Neural cell (in vitro differentiated cells): ENCODE measurements at regions not wholly inside any gene's neighbourhood (a gene's known extent, or its start where the extent isn't known, plus 50 kb on each side); places are given as distances from the start of the nearest gene placed in this dataset.
A peak's percentile ranks its signal among the peaks of the same experiment; 100 is the strongest.

ENCODE experiments used
- H2AFZ ChIP-seq: fragments of 200-600, 300-800 bp; sonication (generic), shearing (Covaris generic); 2 replicates; pipeline ENCODE4 v1.6.0; 2014; ENCODE audit warnings: low read depth, mild to moderate bottlenecking, antibody characterized with exemption, low read length, moderate library complexity
- H3F3A ChIP-seq: fragments of 200-600 bp; shearing (Covaris generic); 2 replicates; pipeline ENCODE4 v1.6.1; 2016; ENCODE audit warnings: mild to moderate bottlenecking, moderate library complexity, mixed read lengths, antibody characterized with exemption, low read length; ENCODE audit not compliant: insufficient read depth, poor library complexity, severe bottlenecking
- H3K27ac ChIP-seq: fragments of 200-600, 300-800 bp; sonication (generic), shearing (Covaris generic); 2 replicates; pipeline ENCODE4 v1.5.1; 2014; ENCODE audit warnings: mild to moderate bottlenecking, low read length, moderate library complexity
- H3K27me3 ChIP-seq: fragments of 300-800, 200-600 bp; sonication (generic), shearing (Covaris generic); 2 replicates; pipeline ENCODE4 v1.6.0; 2014; ENCODE audit warnings: mild to moderate bottlenecking, low read depth, low read length, moderate library complexity; ENCODE audit not compliant: insufficient read depth
- H3K36me3 ChIP-seq: fragments of 300-800, 200-600 bp; sonication (generic), shearing (Covaris generic); 2 replicates; pipeline ENCODE4 v1.5.1; 2014; ENCODE audit warnings: mild to moderate bottlenecking, antibody characterized with exemption, low read length, moderate library complexity; ENCODE audit not compliant: insufficient read depth
- H3K4me2 ChIP-seq: fragments of 300-800, 200-600 bp; sonication (generic), shearing (Covaris generic); 2 replicates; pipeline ENCODE4 v1.6.0; 2014; ENCODE audit warnings: mild to moderate bottlenecking, low read length
- H3K4me3 ChIP-seq: fragments of 300-800, 200-600 bp; sonication (generic), shearing (Covaris generic); 2 replicates; pipeline ENCODE4 v1.5.1; 2014; ENCODE audit warnings: mild to moderate bottlenecking, low read length, moderate library complexity
- H3K79me2 ChIP-seq: fragments of 200-600 bp; shearing (Covaris generic); replicated peaks from 2 replicates; pipeline ENCODE4 v1.6.0; 2014; ENCODE audit warnings: mild to moderate bottlenecking, low read length, moderate library complexity; ENCODE audit not compliant: insufficient read depth
- H3K9ac ChIP-seq: fragments of 300-800, 200-600 bp; sonication (generic), shearing (Covaris generic); 2 replicates; pipeline ENCODE4 v1.6.1; 2016; ENCODE audit warnings: mild to moderate bottlenecking, low read length, mixed read lengths
- H3K9me2 ChIP-seq: fragments of 200-600 bp; shearing (Covaris generic); 2 replicates; pipeline ENCODE4 v1.6.1; 2016; ENCODE audit warnings: mild to moderate bottlenecking, low read length, mixed read lengths; ENCODE audit not compliant: insufficient read depth
- H3K9me3 ChIP-seq: fragments of 200-600, 300-800 bp; sonication (generic), shearing (Covaris generic); 2 replicates; pipeline ENCODE4 v1.6.1; 2016; ENCODE audit warnings: mild to moderate bottlenecking, mixed run types, low read length, moderate library complexity, mixed read lengths
- H4K20me1 ChIP-seq: fragments of 200-600 bp; shearing (Covaris generic); 2 replicates; pipeline ENCODE4 v1.6.1; 2016; ENCODE audit warnings: mild to moderate bottlenecking, mixed run types; ENCODE audit not compliant: insufficient read depth
- CTCF ChIP-seq: fragments of 450-650 bp; IDR thresholded peaks from 2 replicates; pipeline ENCODE4 v1.5.1; 2014; ENCODE audit warnings: antibody characterized with exemption, mild to moderate bottlenecking, moderate library complexity; ENCODE audit not compliant: poor library complexity, severe bottlenecking
- EP300 ChIP-seq: fragments of 450-650 bp; conservative IDR thresholded peaks from 2 replicates; pipeline ENCODE4 v1.6.1; 2014; ENCODE audit warnings: antibody characterized with exemption, mild to moderate bottlenecking, moderate library complexity; ENCODE audit not compliant: poor library complexity, severe bottlenecking
- EZH2 ChIP-seq: fragments of 200-600, 300-800 bp; shearing (Covaris generic), sonication (generic); IDR thresholded peaks from 2 replicates; pipeline ENCODE4 v1.6.1; 2014; ENCODE audit warnings: antibody characterized with exemption, low read length, borderline replicate concordance, mild to moderate bottlenecking; ENCODE audit not compliant: insufficient read depth, poor library complexity, severe bottlenecking
- MXI1 ChIP-seq: fragments of 450-650 bp; conservative IDR thresholded peaks from 2 replicates; pipeline ENCODE4 v1.6.1; 2014; ENCODE audit warnings: antibody characterized with exemption, mild to moderate bottlenecking; ENCODE audit not compliant: poor library complexity, severe bottlenecking
- POLR2AphosphoS5 ChIP-seq: IDR thresholded peaks from 2 replicates; pipeline ENCODE4 v1.6.1; 2012
- RAD21 ChIP-seq: fragments of 450-650 bp; conservative IDR thresholded peaks from 2 replicates; pipeline ENCODE4 v1.6.1; 2014; ENCODE audit warnings: antibody characterized with exemption, mild to moderate bottlenecking, moderate library complexity
- REST ChIP-seq: IDR thresholded peaks from 2 replicates; pipeline ENCODE4 v1.6.1; 2012; ENCODE audit warnings: borderline replicate concordance
- SMC3 ChIP-seq: fragments of 450-650 bp; conservative IDR thresholded peaks from 2 replicates; pipeline ENCODE4 v1.6.1; 2014; ENCODE audit warnings: antibody characterized with exemption, mild to moderate bottlenecking, moderate library complexity; ENCODE audit not compliant: poor library complexity
- TAF1 ChIP-seq: IDR thresholded peaks from 2 replicates; pipeline ENCODE4 v1.6.1; 2012; ENCODE audit warnings: low read depth

GRCh38 chr17:72342061-72342460, 221.2 kb downstream of the SOX9 start:
- H3K4me3 ChIP-seq = no peak overlapping the region
- H3F3A ChIP-seq = no peaks in the 10 kb centered on the region
- no peaks in the 10 kb centered on the region for H3K27me3 ChIP-seq
- H2AFZ ChIP-seq = no peak overlapping the region
- H3K27ac ChIP-seq = peak overlapping the region; percentile 53
- H3K4me2 ChIP-seq = no peak overlapping the region
- no peaks in the 10 kb centered on the region for H3K9me3 ChIP-seq
- TF ChIP-seq RAD21 = no peak
- H3K36me3 ChIP-seq = no peaks in the 10 kb centered on the region
- H3K9ac ChIP-seq = no peak overlapping the region
- no peaks in the 10 kb centered on the region for H3K79me2 ChIP-seq
- H3K9me2 ChIP-seq = no peaks in the 10 kb centered on the region
- no peaks in the 10 kb centered on the region for H4K20me1 ChIP-seq

- Histone ChIP-seq H3K36me3 (no peaks in the 10 kb centered on the region), H3K9ac (no peak overlapping the region), H2AFZ (no peak overlapping the region), H3K9me2 (no peaks in the 10 kb centered on the region), H3K4me2 (no peak overlapping the region), H3F3A (no peaks in the 10 kb centered on the region), H4K20me1 (no peaks in the 10 kb centered on the region), H3K9me3 (no peaks in the 10 kb centered on the region), H3K27me3 (no peaks in the 10 kb centered on the region), H3K4me3 (no peak overlapping the region), H3K79me2 (no peaks in the 10 kb centered on the region), H3K27ac (peak overlapping the region; percentile 53)
- no peak for TF ChIP-seq MXI1
- TF ChIP-seq EP300 = no peak
- TF ChIP-seq REST = no peak
- no peak for TF ChIP-seq RAD21
- TF ChIP-seq SMC3 = no peak
- TF ChIP-seq POLR2AphosphoS5 = no peak
These were observed 222.1 kb downstream of the SOX9 start for GRCh38 chr17:72342627-72343527.

GRCh38 chr17:72343911-72344310, 223.1 kb downstream of the SOX9 start:
- no peaks in the 10 kb centered on the region for H3K9me3 ChIP-seq
- no peak overlapping the region for H2AFZ ChIP-seq
- no peak overlapping the region for H3K9ac ChIP-seq
- no peaks in the 10 kb centered on the region for H3K27me3 ChIP-seq
- H3K4me3 ChIP-seq = no peak overlapping the region
- H3K9me2 ChIP-seq = no peaks in the 10 kb centered on the region
- H3K4me2 ChIP-seq = no peak overlapping the region
- H3K79me2 ChIP-seq = no peaks in the 10 kb centered on the region
- no peak for TF ChIP-seq REST
- no peak for TF ChIP-seq EZH2
- no peak for TF ChIP-seq POLR2AphosphoS5
- TF ChIP-seq CTCF = no peak
- TF ChIP-seq EP300 = no peak
- TF ChIP-seq MXI1 = no peak
- no peak for TF ChIP-seq RAD21
- TF ChIP-seq TAF1 = no peak
- TF ChIP-seq SMC3 = no peak
- no peak overlapping the region for H3K27ac ChIP-seq
- H4K20me1 ChIP-seq = no peaks in the 10 kb centered on the region
- no peaks in the 10 kb centered on the region for H3K36me3 ChIP-seq
- no peaks in the 10 kb centered on the region for H3F3A ChIP-seq
